ENCODE measurements at regions not wholly inside any gene's neighbourhood (a gene's known extent, or its start where the extent isn't known, plus 50 kb on each side); places are given as distances from the start of the nearest gene placed in this dataset.

GRCh38 chr15:29411299-29411698 is 141.7 kb upstream of the NSMCE3 start:
- no peak for DNase-seq (ENCODE audit: low read depth, low spot score)

GRCh38 chr15:29410338-29410737 is 140.7 kb upstream of the NSMCE3 start:
- H3K4me2 ChIP-seq (ENCODE audit: control insufficient read depth, extremely low read depth, insufficient read depth, low read depth, low read length), result no peak overlapping the region
- FAIRE-seq (no peak), DNase-seq (ENCODE audit: low read depth, low spot score) (no peak)
- no peaks in the 10 kb centered on the region for H3K36me3 ChIP-seq (ENCODE audit: control insufficient read depth in 2 of 2, extremely low read depth in 1 of 2, insufficient read depth in 2 of 2, low read length in 2 of 2)
- no peaks in the 10 kb centered on the region for H3K9me1 ChIP-seq (ENCODE audit: control insufficient read depth, extremely low read depth, insufficient read depth, low read length)
- H3K27ac ChIP-seq (ENCODE audit: control insufficient read depth, insufficient read depth, low read length), result no peak overlapping the region
- no peak overlapping the region for H2AFZ ChIP-seq (ENCODE audit: control insufficient read depth, low read length)
- H3K79me2 ChIP-seq (ENCODE audit: control insufficient read depth, insufficient read depth, low read length), result no peaks in the 10 kb centered on the region
- no peaks in the 10 kb centered on the region for H4K20me1 ChIP-seq (ENCODE audit: control insufficient read depth, extremely low read depth, insufficient read depth, low read length)
- H3K27me3 ChIP-seq (ENCODE audit: control insufficient read depth, extremely low read depth, insufficient read depth, low read length), result no peaks in the 10 kb centered on the region
- dilution Hi-C loops (cut with MboI; ENCODE audit: extremely low pct_ligation_motif_present, low sequenced_read_pairs), result no loop called here
- H3K4me1 ChIP-seq (ENCODE audit: control insufficient read depth, extremely low read depth, insufficient read depth, low read length), result no peaks in the 10 kb centered on the region
- no peak overlapping the region for H3K9ac ChIP-seq (ENCODE audit: control insufficient read depth, extremely low read depth, insufficient read depth, low read length)
- no peak for TF ChIP-seq EZH2 (IDR thresholded peaks at IDR 0.05; ENCODE audit: low read length)
- no peak for TF ChIP-seq CTCF (optimal IDR thresholded peaks at IDR 0.05 in 1 of 3, IDR thresholded peaks at IDR 0.05 in 1 of 3, conservative IDR thresholded peaks at IDR 0.05 in 1 of 3; ENCODE audit: extremely low read depth in 1 of 3, insufficient read depth in 2 of 3, low read length in 3 of 3)
- no peaks in the 10 kb centered on the region for H3K9me3 ChIP-seq (ENCODE audit: control insufficient read depth, low read depth, low read length)
- H3K4me3 ChIP-seq (ENCODE audit: control insufficient read depth in 2 of 3, extremely low read depth in 1 of 3, insufficient read depth in 2 of 3, low read depth in 1 of 3, low read length in 3 of 3), result no peak overlapping the region

More at GRCh38 chr15:29411299-29411698, 141.7 kb upstream of the NSMCE3 start:
- Histone ChIP-seq H4K20me1 (ENCODE audit: control insufficient read depth, extremely low read depth, insufficient read depth, low read length) (no peaks in the 10 kb centered on the region), H2AFZ (ENCODE audit: control insufficient read depth, low read length) (no peak overlapping the region), H3K79me2 (ENCODE audit: control insufficient read depth, insufficient read depth, low read length) (no peaks in the 10 kb centered on the region), H3K9me3 (ENCODE audit: control insufficient read depth, low read depth, low read length) (no peaks in the 10 kb centered on the region), H3K27me3 (ENCODE audit: control insufficient read depth, extremely low read depth, insufficient read depth, low read length) (no peaks in the 10 kb centered on the region), H3K27ac (ENCODE audit: control insufficient read depth, insufficient read depth, low read length) (no peak overlapping the region), H3K36me3 (ENCODE audit: control insufficient read depth in 2 of 2, extremely low read depth in 1 of 2, insufficient read depth in 2 of 2, low read length in 2 of 2) (no peaks in the 10 kb centered on the region), H3K9ac (ENCODE audit: control insufficient read depth, extremely low read depth, insufficient read depth, low read length) (no peak overlapping the region), H3K4me2 (ENCODE audit: control insufficient read depth, extremely low read depth, insufficient read depth, low read depth, low read length) (no peak overlapping the region), H3K4me3 (ENCODE audit: control insufficient read depth in 2 of 3, extremely low read depth in 1 of 3, insufficient read depth in 2 of 3, low read depth in 1 of 3, low read length in 3 of 3) (no peak overlapping the region), H3K9me1 (ENCODE audit: control insufficient read depth, extremely low read depth, insufficient read depth, low read length) (no peaks in the 10 kb centered on the region), H3K4me1 (ENCODE audit: control insufficient read depth, extremely low read depth, insufficient read depth, low read length) (no peaks in the 10 kb centered on the region)
- TF ChIP-seq EZH2 (IDR thresholded peaks at IDR 0.05; ENCODE audit: low read length) (no peak), CTCF (optimal IDR thresholded peaks at IDR 0.05 in 1 of 3, IDR thresholded peaks at IDR 0.05 in 1 of 3, conservative IDR thresholded peaks at IDR 0.05 in 1 of 3; ENCODE audit: extremely low read depth in 1 of 3, insufficient read depth in 2 of 3, low read length in 3 of 3) (no peak)
- dilution Hi-C loops (cut with MboI; ENCODE audit: extremely low pct_ligation_motif_present, low sequenced_read_pairs), result no loop called here
- FAIRE-seq, result no peak
